ENCODE measurements at regions not wholly inside any gene's neighbourhood (a gene's known extent, or its start where the extent isn't known, plus 50 kb on each side); places are given as distances from the start of the nearest gene placed in this dataset.
"Not testable (repeated sequence)": the region's sequence is repeated elsewhere in the genome, so short reads cannot be mapped to it uniquely, and the experiment has no call there.

DNA sequence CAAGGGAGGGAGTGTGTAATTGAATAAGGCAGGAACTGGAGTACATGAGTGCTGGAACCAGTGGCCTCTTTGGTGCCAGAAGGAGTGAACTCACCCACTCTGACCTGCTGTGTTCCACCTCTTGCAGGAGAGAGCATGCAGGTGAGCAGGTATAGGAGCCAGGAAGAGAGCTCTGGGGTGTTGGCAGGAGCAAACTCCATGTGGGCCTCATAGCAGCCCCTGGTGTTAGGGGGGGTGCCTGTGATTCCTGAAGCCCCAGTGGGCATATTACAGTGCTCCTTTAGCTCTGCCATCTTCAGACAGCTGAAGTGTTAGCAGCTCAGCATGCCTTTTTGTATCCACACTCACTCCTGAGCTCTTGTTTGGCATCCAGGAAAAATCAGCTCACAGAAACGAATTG is 549.4 kb upstream of the TPTE start:
- not testable (repeated sequence) for TF ChIP-seq POLR2AphosphoS2 (conservative IDR thresholded peaks at IDR 0.05; ENCODE audit: low read length); POLR2A (IDR thresholded peaks at IDR 0.05; ENCODE audit: low read length); MAZ (IDR thresholded peaks at IDR 0.05; ENCODE audit: borderline replicate concordance, low read depth, low read length); EP300 (IDR thresholded peaks at IDR 0.05); RCOR1 (IDR thresholded peaks at IDR 0.05; ENCODE audit: low read depth, low read length); EHF (CRISPR knock-in tag; IDR thresholded peaks at IDR 0.05); CBX8 (IDR thresholded peaks at IDR 0.05); CEBPB (IDR thresholded peaks at IDR 0.05); ZFP36 (IDR thresholded peaks at IDR 0.05; ENCODE audit: borderline replicate concordance, partially characterized antibody); HDAC2 (IDR thresholded peaks at IDR 0.05)
- TF ChIP-seq, protein P1, sequence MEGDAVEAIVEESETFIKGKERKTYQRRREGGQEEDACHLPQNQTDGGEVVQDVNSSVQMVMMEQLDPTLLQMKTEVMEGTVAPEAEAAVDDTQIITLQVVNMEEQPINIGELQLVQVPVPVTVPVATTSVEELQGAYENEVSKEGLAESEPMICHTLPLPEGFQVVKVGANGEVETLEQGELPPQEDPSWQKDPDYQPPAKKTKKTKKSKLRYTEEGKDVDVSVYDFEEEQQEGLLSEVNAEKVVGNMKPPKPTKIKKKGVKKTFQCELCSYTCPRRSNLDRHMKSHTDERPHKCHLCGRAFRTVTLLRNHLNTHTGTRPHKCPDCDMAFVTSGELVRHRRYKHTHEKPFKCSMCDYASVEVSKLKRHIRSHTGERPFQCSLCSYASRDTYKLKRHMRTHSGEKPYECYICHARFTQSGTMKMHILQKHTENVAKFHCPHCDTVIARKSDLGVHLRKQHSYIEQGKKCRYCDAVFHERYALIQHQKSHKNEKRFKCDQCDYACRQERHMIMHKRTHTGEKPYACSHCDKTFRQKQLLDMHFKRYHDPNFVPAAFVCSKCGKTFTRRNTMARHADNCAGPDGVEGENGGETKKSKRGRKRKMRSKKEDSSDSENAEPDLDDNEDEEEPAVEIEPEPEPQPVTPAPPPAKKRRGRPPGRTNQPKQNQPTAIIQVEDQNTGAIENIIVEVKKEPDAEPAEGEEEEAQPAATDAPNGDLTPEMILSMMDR (IDR thresholded peaks at IDR 0.05): not testable (repeated sequence)
